ENCODE measurements at regions not wholly inside any gene's neighbourhood (a gene's known extent, or its start where the extent isn't known, plus 50 kb on each side); places are given as distances from the start of the nearest gene placed in this dataset.

DNA sequence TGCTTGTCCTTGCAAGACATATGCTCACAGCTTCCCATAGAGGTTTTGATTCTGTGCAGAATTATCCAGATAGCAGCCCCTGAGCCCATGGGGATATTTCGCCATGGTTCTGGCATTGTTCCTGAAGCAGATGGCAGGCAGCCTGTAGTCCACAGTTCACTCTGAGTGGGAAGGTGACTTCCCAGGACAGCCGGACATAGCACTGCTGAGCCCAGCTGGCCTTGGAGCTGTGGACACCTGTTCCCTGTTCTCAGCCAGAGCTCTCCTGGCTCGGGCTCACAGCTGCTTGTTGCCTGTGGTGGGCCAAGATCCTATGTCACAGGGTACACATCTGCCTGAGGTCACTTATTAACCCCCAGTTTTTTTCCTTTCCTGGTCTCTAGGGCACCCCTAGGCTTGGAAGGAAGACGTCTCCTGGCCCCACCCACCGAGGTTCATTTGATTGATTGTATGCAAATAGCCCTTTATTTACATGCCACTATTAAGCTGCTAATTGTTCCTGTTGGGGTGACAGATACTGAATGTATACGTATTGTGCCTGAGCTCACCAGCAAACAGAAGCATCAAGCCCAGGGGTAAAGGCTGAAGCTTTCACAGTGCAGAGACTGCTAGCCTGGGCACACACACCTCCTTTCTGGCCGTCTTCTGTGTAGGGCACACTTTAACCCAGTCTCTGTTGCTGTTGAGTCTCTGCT, 96.6 kb upstream of the DMRT1 start:
- H4K20me1 ChIP-seq (replicated peaks in 1 of 2; ENCODE audit: control insufficient read depth in 1 of 2, insufficient read depth in 2 of 2, low read length in 2 of 2), result no peaks in the 10 kb centered on the region
- no peak overlapping the region for H2BK5ac ChIP-seq (ENCODE audit: low read depth, low read length)
- no peak overlapping the region; the same call in 1 of the 2 replicates for H4K8ac ChIP-seq (ENCODE audit: extremely low read depth, insufficient read depth, low read length)
- no peak overlapping the region for H2BK15ac ChIP-seq (ENCODE audit: low read length)
- no peaks in the 10 kb centered on the region for H3K79me2 ChIP-seq (ENCODE audit: control insufficient read depth in 1 of 2, insufficient read depth in 2 of 2, low read length in 2 of 2)
- no peak overlapping the region for H3K4me3 ChIP-seq (ENCODE audit: extremely low read depth in 1 of 4, insufficient read depth in 2 of 4, low read depth in 3 of 4, low read length in 4 of 4)
- H3K23ac ChIP-seq (ENCODE audit: insufficient read length), result no peak overlapping the region
- H3K79me1 ChIP-seq (ENCODE audit: low read depth, low read length), result no peaks in the 10 kb centered on the region
- no peak overlapping the region for H4K91ac ChIP-seq (replicated peaks; ENCODE audit: insufficient read length, low read length)
- WGBS, 2 experiments (ENCODE audit: extremely low coverage in 1 of 2, insufficient coverage in 1 of 2, insufficient read length in 1 of 2, insufficient replicate concordance in 2 of 2, low coverage in 1 of 2, low lambda C conversion rate in 2 of 2, missing lambda C conversion rate in 1 of 2), result 81% methylated on average over 7 of the region's 7 CpGs; no CpG with 5 or more reads in 1 of the 2 experiments
- DNase-seq (ENCODE audit: low read depth in 1 of 2, low spot score in 2 of 2) (no peak), FAIRE-seq (no peak)
- H3K36me3 ChIP-seq (ENCODE audit: control insufficient read depth in 2 of 4, insufficient read depth in 4 of 4, low read length in 3 of 4), result peaks cover 0 to 18% (median 12%) of the 10 kb centered on the region in 4 experiments; a peak in 6 of 8 replicates
- H3K4me2 ChIP-seq (ENCODE audit: insufficient read depth in 1 of 2, low read depth in 2 of 2, low read length in 2 of 2), result no peak overlapping the region
- H2BK120ac ChIP-seq (replicated peaks; ENCODE audit: low read depth, low read length), result no peak overlapping the region
- no peak overlapping the region for H4K5ac ChIP-seq (ENCODE audit: insufficient read length, low read depth, low read length)
- H2BK20ac ChIP-seq (ENCODE audit: low read length), result no peak overlapping the region
- H2AK5ac ChIP-seq (ENCODE audit: low read depth, low read length), result no peak overlapping the region
- POLR2A ChIA-PET (ENCODE audit: partially characterized antibody), result no interaction called here
- H3K4ac ChIP-seq (replicated peaks; ENCODE audit: insufficient read length, low read depth, low read length), result no peak overlapping the region
- no peaks in the 10 kb centered on the region for H3K23me2 ChIP-seq (ENCODE audit: low read depth, low read length)
- H3K56ac ChIP-seq (replicated peaks; ENCODE audit: insufficient read length, low read depth, low read length), result no peak overlapping the region
- no peaks in the 10 kb centered on the region for H3K27me3 ChIP-seq (replicated peaks in 1 of 4; ENCODE audit: control insufficient read depth in 3 of 4, extremely low read depth in 1 of 4, insufficient read depth in 3 of 4, low read length in 3 of 4)
- no peak overlapping the region for H3K9ac ChIP-seq (replicated peaks in 1 of 4; ENCODE audit: extremely low read depth in 1 of 4, low read depth in 3 of 4, low read length in 3 of 4)
- H2AFZ ChIP-seq (ENCODE audit: low read length), result no peak overlapping the region
- no peak overlapping the region for H3K14ac ChIP-seq (ENCODE audit: insufficient read length)
- H3K27ac ChIP-seq (ENCODE audit: low read depth, low read length), result no peak overlapping the region
- peaks cover 0 to 7% (median 0%) of the 10 kb centered on the region in 4 experiments; a peak in 2 of 7 replicates for H3K4me1 ChIP-seq (replicated peaks in 1 of 4; ENCODE audit: control insufficient read depth in 3 of 4, insufficient read depth in 4 of 4, low read length in 3 of 4)
- no peak overlapping the region for H3K18ac ChIP-seq (ENCODE audit: extremely low read depth, low read length)
- H2BK12ac ChIP-seq (ENCODE audit: low read depth, low read length), result no peak overlapping the region
- H3K9me3 ChIP-seq (ENCODE audit: insufficient read depth in 2 of 2, low read depth in 1 of 2, low read length in 1 of 2), result no peaks in the 10 kb centered on the region
- TF ChIP-seq HDAC6 (IDR thresholded peaks at IDR 0.05; ENCODE audit: low read depth, low read length) (no peak), RNF2 (IDR thresholded peaks at IDR 0.05; ENCODE audit: borderline replicate concordance, low read depth, low read length, missing control alignments, poor library complexity, severe bottlenecking) (no peak), SP2 (IDR thresholded peaks at IDR 0.05; ENCODE audit: low read length) (no peak), TBP (IDR thresholded peaks at IDR 0.05; ENCODE audit: low read depth, low read length) (no peak), SIN3A (conservative IDR thresholded peaks at IDR 0.05 in 1 of 2, IDR thresholded peaks at IDR 0.05 in 1 of 2; ENCODE audit: low read depth in 1 of 2, low read length in 2 of 2) (no peak)
- TF ChIP-seq, protein P1, sequence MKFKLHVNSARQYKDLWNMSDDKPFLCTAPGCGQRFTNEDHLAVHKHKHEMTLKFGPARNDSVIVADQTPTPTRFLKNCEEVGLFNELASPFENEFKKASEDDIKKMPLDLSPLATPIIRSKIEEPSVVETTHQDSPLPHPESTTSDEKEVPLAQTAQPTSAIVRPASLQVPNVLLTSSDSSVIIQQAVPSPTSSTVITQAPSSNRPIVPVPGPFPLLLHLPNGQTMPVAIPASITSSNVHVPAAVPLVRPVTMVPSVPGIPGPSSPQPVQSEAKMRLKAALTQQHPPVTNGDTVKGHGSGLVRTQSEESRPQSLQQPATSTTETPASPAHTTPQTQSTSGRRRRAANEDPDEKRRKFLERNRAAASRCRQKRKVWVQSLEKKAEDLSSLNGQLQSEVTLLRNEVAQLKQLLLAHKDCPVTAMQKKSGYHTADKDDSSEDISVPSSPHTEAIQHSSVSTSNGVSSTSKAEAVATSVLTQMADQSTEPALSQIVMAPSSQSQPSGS (IDR thresholded peaks at IDR 0.05; ENCODE audit: low read length), result no peak
- TF ChIP-seq, protein P2, sequence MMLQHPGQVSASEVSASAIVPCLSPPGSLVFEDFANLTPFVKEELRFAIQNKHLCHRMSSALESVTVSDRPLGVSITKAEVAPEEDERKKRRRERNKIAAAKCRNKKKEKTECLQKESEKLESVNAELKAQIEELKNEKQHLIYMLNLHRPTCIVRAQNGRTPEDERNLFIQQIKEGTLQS (IDR thresholded peaks at IDR 0.05; ENCODE audit: insufficient read depth, low read depth, low read length), result no peak
- CTCF ChIA-PET (ENCODE audit: partially characterized antibody), result interaction anchor here (0.8 to 2.7 kb wide), 5 partner anchors 11 to 127 kb away, joined by 3 to 7 read pairs (median 4); no protein-coding TSS in a partner anchor

All from H1 (cell line).